Endothelial cell of umbilical vein (primary cell): ENCODE measurements at regions not wholly inside any gene's neighbourhood (a gene's known extent, or its start where the extent isn't known, plus 50 kb on each side); places are given as distances from the start of the nearest gene placed in this dataset.

ENCODE experiments used
- BruUV-seq: library from RNA; stranded (reverse); fragments of 400-500 nt; replicated peaks from 2 replicates; lab custom pipeline; 2021; lab: Mats Ljungman, UMichigan
- CTCF ChIA-PET: fragments of 300-600, 350-600 bp; sonication (Branson Sonifier 250); formaldehyde crosslinking; loops from one replicate; lab custom pipeline; 2021; ENCODE audit warnings: antibody characterized with exemption, inconsistent platforms; lab: Charles Lee
- POLR2A ChIA-PET: fragments of 300-600, 350-600 bp; sonication (Branson Sonifier 250); formaldehyde crosslinking; loops from one replicate; lab custom pipeline; 2021; ENCODE audit warnings: antibody characterized with exemption, inconsistent platforms; lab: Charles Lee
- DNase-seq: peaks from one replicate; pipeline ENCODE4 v3.0.0-alpha.2; 2011; ENCODE audit warnings: low read depth, low spot score
- FAIRE-seq: peaks from 2 replicates; lab custom pipeline; 2011; peaks lifted over from hg19 to GRCh38; lab: Jason Lieb, UNC
- H2AFZ ChIP-seq: 2 replicates; pipeline ENCODE4 v1.6.0; 2012; ENCODE audit warnings: low read depth, low read length, control low read depth, inconsistent platforms
- H3K27ac ChIP-seq: 2 replicates; pipeline ENCODE4 v1.5.1; 2011; ENCODE audit warnings: low read depth, mild to moderate bottlenecking, control low read depth, low read length, moderate library complexity; ENCODE audit not compliant: insufficient read depth
- H3K27me3 ChIP-seq, 2 experiments: 2 replicates each; pipeline versions ENCODE4 v1.6.0 to v1.6.1; 2011; ENCODE audit warnings: low read length in 2 of 2, mixed read lengths in 1 of 2; ENCODE audit not compliant: control insufficient read depth in 2 of 2, insufficient read depth in 2 of 2
- H3K36me3 ChIP-seq, 2 experiments: 2 replicates in 1 of 2; 3 replicates in 1 of 2; pipeline ENCODE4 v1.5.1; 2011; ENCODE audit warnings: low read length in 2 of 2, mild to moderate bottlenecking in 1 of 2, moderate library complexity in 1 of 2; ENCODE audit not compliant: control insufficient read depth in 2 of 2, insufficient read depth in 2 of 2; ENCODE audit errors: extremely low read depth in 1 of 2
- H3K4me1 ChIP-seq: 3 replicates; pipeline ENCODE4 v1.5.1; 2011; ENCODE audit warnings: mild to moderate bottlenecking, low read length; ENCODE audit not compliant: control insufficient read depth, insufficient read depth; ENCODE audit errors: extremely low read depth
- H3K4me2 ChIP-seq: 2 replicates; pipeline ENCODE4 v1.6.1; 2011; ENCODE audit warnings: low read length, control low read depth, mixed read lengths; ENCODE audit not compliant: insufficient read depth
- H3K4me3 ChIP-seq, 3 experiments: fragments of 200-600 bp in 1 of 3; sonication (generic), shearing (Covaris generic) in 1 of 3; replicated peaks in 1 of 3; 2 replicates each; pipeline ENCODE4 v1.5.1; 2011 to 2016; ENCODE audit warnings: control low read depth in 3 of 3, low read length in 3 of 3, mild to moderate bottlenecking in 2 of 3, inconsistent platforms in 1 of 3, low read depth in 1 of 3, moderate library complexity in 1 of 3; ENCODE audit not compliant: insufficient read depth in 1 of 3
- H3K79me2 ChIP-seq: 2 replicates; pipeline ENCODE4 v1.6.0; 2012; ENCODE audit warnings: low read length, inconsistent platforms; ENCODE audit not compliant: control insufficient read depth, insufficient read depth
- H3K9ac ChIP-seq: replicated peaks from 2 replicates; pipeline ENCODE3; 2011; ENCODE audit warnings: low read length, control low read depth; ENCODE audit not compliant: insufficient read depth; ENCODE audit errors: extremely low read depth
- H3K9me1 ChIP-seq: replicated peaks from 3 replicates; pipeline ENCODE4 v1.6.0; 2011; ENCODE audit warnings: mild to moderate bottlenecking, low read length; ENCODE audit not compliant: control insufficient read depth, insufficient read depth; ENCODE audit errors: extremely low read depth
- H3K9me3 ChIP-seq: replicated peaks from 2 replicates; pipeline ENCODE4 v1.5.1; 2012; ENCODE audit warnings: low read length, inconsistent platforms; ENCODE audit not compliant: control insufficient read depth, insufficient read depth
- H4K20me1 ChIP-seq: replicated peaks from 2 replicates; pipeline ENCODE3; 2011; ENCODE audit warnings: mild to moderate bottlenecking, low read length; ENCODE audit not compliant: control insufficient read depth, insufficient read depth; ENCODE audit errors: extremely low read depth
- EZH2 ChIP-seq: IDR thresholded peaks from 2 replicates; pipeline ENCODE4 v1.6.1; 2012; ENCODE audit warnings: borderline replicate concordance, low read depth, mild to moderate bottlenecking, moderate library complexity, low read length, inconsistent platforms; ENCODE audit not compliant: severe bottlenecking
- FOS ChIP-seq: IDR thresholded peaks from 2 replicates; pipeline ENCODE4 v1.6.1; 2011; ENCODE audit warnings: mild to moderate bottlenecking, low read length, moderate library complexity, borderline replicate concordance; ENCODE audit not compliant: insufficient read depth
- GATA2 ChIP-seq: IDR thresholded peaks from 2 replicates; pipeline ENCODE4 v1.7.0; 2011; ENCODE audit warnings: low read depth, mild to moderate bottlenecking, moderate library complexity, mixed read lengths, low read length; ENCODE audit not compliant: insufficient read length, insufficient read depth
- JUN ChIP-seq: IDR thresholded peaks from 2 replicates; pipeline ENCODE4 v1.6.1; 2011; ENCODE audit warnings: borderline replicate concordance, low read depth; ENCODE audit not compliant: insufficient read length, insufficient read depth
- MYC ChIP-seq: IDR thresholded peaks from one replicate; pipeline ENCODE4 v1.6.1; 2011; ENCODE audit warnings: mild to moderate bottlenecking, low read depth, low read length
- POLR2A ChIP-seq: IDR thresholded peaks from 2 replicates; pipeline ENCODE4 v1.6.1; 2012; ENCODE audit warnings: low read depth, mild to moderate bottlenecking, control low read depth, low read length
- POLR2AphosphoS5 ChIP-seq: IDR thresholded peaks from 2 replicates; pipeline ENCODE4 v1.6.1; 2012; ENCODE audit warnings: low read depth, mild to moderate bottlenecking, control low read depth, low read length, moderate library complexity; ENCODE audit not compliant: insufficient read depth
- dilution Hi-C: fragments of 300-500 bp; cut with MboI; formaldehyde crosslinking; loops from one replicate; pipeline ENCODE4 v1.15.0; 2019; ENCODE audit warnings: low sequenced_read_pairs; ENCODE audit not compliant: extremely low pct_ligation_motif_present
- intact Hi-C: fragments of 100-400 bp; cut with micrococcal nuclease; formaldehyde crosslinking; loops from one replicate; pipeline ENCODE4 v1.10.0; 2022
- TF ChIP-seq, protein P1 (sequence below), 2 donors: IDR thresholded peaks; 1 replicate in 1 of 2; 2 replicates in 1 of 2; pipeline ENCODE4 v1.5.1; 2011; ENCODE audit warnings: low read length in 2 of 2, mild to moderate bottlenecking in 2 of 2, moderate library complexity in 2 of 2, control low read depth in 1 of 2, inconsistent platforms in 1 of 2, low read depth in 1 of 2; ENCODE audit not compliant: insufficient read depth in 1 of 2; ENCODE audit errors: extremely low read depth in 1 of 2
- TF ChIP-seq, protein P2 (sequence below): IDR thresholded peaks from 2 replicates; pipeline ENCODE4 v1.6.1; 2011; ENCODE audit not compliant: insufficient read depth, insufficient read length

DNA sequence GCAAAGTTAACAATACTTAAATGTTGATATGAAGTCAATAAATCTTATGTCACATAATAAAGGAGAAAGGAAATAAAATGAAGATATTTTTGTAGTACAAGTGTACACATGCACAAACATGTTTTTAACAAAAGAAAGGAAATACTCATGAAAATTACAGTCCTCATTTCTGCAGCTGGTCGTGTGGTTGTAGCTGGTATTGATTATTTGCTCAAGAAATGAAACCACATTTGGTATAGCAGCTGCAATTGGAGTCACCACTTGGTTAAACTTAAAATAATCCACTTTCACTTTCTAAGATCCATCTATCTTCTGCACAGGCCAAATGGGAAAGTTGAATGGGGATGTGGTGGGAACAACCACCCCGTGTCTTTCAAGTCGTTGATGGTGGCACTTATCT is 580.5 kb upstream of the NRXN1 start:
- intact Hi-C loops (no loop called here), dilution Hi-C loops (no loop called here)
- H4K20me1 ChIP-seq = no peaks in the 10 kb centered on the region
- no peak overlapping the region for H3K27ac ChIP-seq
- H3K27me3 ChIP-seq = no peaks in the 10 kb centered on the region
- H3K9me1 ChIP-seq = no peaks in the 10 kb centered on the region
- H3K4me2 ChIP-seq = no peak overlapping the region
- H3K4me1 ChIP-seq = no peaks in the 10 kb centered on the region
- no peaks in the 10 kb centered on the region for H3K36me3 ChIP-seq
- H3K4me3 ChIP-seq = no peak overlapping the region
- ChIA-PET CTCF (no interaction called here), POLR2A (no interaction called here)
- no TSS peak for BruUV-seq
- H3K9me3 ChIP-seq = no peaks in the 10 kb centered on the region
- no peaks in the 10 kb centered on the region for H3K79me2 ChIP-seq
- FAIRE-seq (no peak), DNase-seq (no peak)
- TF ChIP-seq, protein P1, sequence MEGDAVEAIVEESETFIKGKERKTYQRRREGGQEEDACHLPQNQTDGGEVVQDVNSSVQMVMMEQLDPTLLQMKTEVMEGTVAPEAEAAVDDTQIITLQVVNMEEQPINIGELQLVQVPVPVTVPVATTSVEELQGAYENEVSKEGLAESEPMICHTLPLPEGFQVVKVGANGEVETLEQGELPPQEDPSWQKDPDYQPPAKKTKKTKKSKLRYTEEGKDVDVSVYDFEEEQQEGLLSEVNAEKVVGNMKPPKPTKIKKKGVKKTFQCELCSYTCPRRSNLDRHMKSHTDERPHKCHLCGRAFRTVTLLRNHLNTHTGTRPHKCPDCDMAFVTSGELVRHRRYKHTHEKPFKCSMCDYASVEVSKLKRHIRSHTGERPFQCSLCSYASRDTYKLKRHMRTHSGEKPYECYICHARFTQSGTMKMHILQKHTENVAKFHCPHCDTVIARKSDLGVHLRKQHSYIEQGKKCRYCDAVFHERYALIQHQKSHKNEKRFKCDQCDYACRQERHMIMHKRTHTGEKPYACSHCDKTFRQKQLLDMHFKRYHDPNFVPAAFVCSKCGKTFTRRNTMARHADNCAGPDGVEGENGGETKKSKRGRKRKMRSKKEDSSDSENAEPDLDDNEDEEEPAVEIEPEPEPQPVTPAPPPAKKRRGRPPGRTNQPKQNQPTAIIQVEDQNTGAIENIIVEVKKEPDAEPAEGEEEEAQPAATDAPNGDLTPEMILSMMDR (IDR thresholded peaks at IDR 0.05; ENCODE audit: extremely low read depth in 1 of 2, insufficient read depth in 1 of 2, low read depth in 1 of 2, low read length in 2 of 2) = no peak
- TF ChIP-seq FOS = no peak
- TF ChIP-seq, protein P2, sequence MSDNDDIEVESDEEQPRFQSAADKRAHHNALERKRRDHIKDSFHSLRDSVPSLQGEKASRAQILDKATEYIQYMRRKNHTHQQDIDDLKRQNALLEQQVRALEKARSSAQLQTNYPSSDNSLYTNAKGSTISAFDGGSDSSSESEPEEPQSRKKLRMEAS = no peak
- TF ChIP-seq JUN = no peak
- TF ChIP-seq EZH2 = no peak
- TF ChIP-seq POLR2A = no peak
- no peak for TF ChIP-seq POLR2AphosphoS5
- no peak for TF ChIP-seq MYC
- TF ChIP-seq GATA2 = no peak
- H3K9ac ChIP-seq = no peak overlapping the region
- H2AFZ ChIP-seq = no peak overlapping the region
